GM23248 (cell line): ENCODE measurements at regions not wholly inside any gene's neighbourhood (a gene's known extent, or its start where the extent isn't known, plus 50 kb on each side); places are given as distances from the start of the nearest gene placed in this dataset.

Experiments used
- DNase-seq: peaks from one replicate; pipeline ENCODE4 v3.0.0-alpha.2; 2015
- H2AFZ ChIP-seq: fragments of 200-600 bp; sonication (generic); 2 replicates; pipeline ENCODE4 v1.6.1; 2016; ENCODE audit warnings: antibody characterized with exemption
- H3F3A ChIP-seq: fragments of 200-600 bp; sonication (generic); 2 replicates; pipeline ENCODE4 v1.6.1; 2016; ENCODE audit warnings: mild to moderate bottlenecking, antibody characterized with exemption, mixed run types; ENCODE audit not compliant: insufficient read depth
- H3K27ac ChIP-seq: fragments of 200-600 bp; sonication (generic); 2 replicates; pipeline ENCODE4 v1.5.1; 2016; ENCODE audit warnings: mild to moderate bottlenecking
- H3K27me3 ChIP-seq: fragments of 200-600 bp; sonication (generic); replicated peaks from 2 replicates; pipeline ENCODE4 v1.6.1; 2016; ENCODE audit warnings: mild to moderate bottlenecking; ENCODE audit not compliant: insufficient read depth
- H3K36me3 ChIP-seq: fragments of 200-600 bp; sonication (generic); 2 replicates; pipeline ENCODE4 v1.6.1; 2016; ENCODE audit warnings: low read depth, mild to moderate bottlenecking
- H3K4me1 ChIP-seq: fragments of 200-600 bp; sonication (generic); 2 replicates; pipeline ENCODE4 v1.6.1; 2016; ENCODE audit warnings: mild to moderate bottlenecking; ENCODE audit not compliant: insufficient read depth
- H3K4me2 ChIP-seq: fragments of 200-600 bp; sonication (generic); one replicate; pipeline ENCODE4 v1.6.1; 2016; ENCODE audit warnings: mild to moderate bottlenecking; ENCODE audit not compliant: unreplicated experiment
- H3K4me3 ChIP-seq: fragments of 200-600 bp; sonication (generic); 2 replicates; pipeline ENCODE4 v1.5.1; 2016; ENCODE audit warnings: mild to moderate bottlenecking
- H3K79me2 ChIP-seq: fragments of 200-600 bp; sonication (generic); 2 replicates; pipeline ENCODE4 v1.6.1; 2016; ENCODE audit warnings: mild to moderate bottlenecking; ENCODE audit not compliant: insufficient read depth
- H3K9ac ChIP-seq: fragments of 200-600 bp; sonication (generic); 2 replicates; pipeline ENCODE4 v1.6.1; 2016; ENCODE audit warnings: mild to moderate bottlenecking
- H3K9me2 ChIP-seq: fragments of 200-600 bp; sonication (generic); 2 replicates; pipeline ENCODE4 v1.6.1; 2016; ENCODE audit warnings: mixed run types, mild to moderate bottlenecking, moderate library complexity; ENCODE audit not compliant: insufficient read depth
- H3K9me3 ChIP-seq: fragments of 200-600 bp; sonication (generic); one replicate; pipeline ENCODE4 v1.6.1; 2017; ENCODE audit warnings: low read depth
- H4K20me1 ChIP-seq: fragments of 200-600 bp; sonication (generic); 2 replicates; pipeline ENCODE4 v1.6.0; 2016; ENCODE audit not compliant: insufficient read depth
- EZH2 ChIP-seq: fragments of 200-600 bp; sonication (generic); IDR thresholded peaks from 2 replicates; pipeline ENCODE4 v1.6.1; 2018; ENCODE audit warnings: antibody characterized with exemption, mild to moderate bottlenecking; ENCODE audit not compliant: insufficient read depth, poor library complexity, severe bottlenecking
- EZH2phosphoT487 ChIP-seq: fragments of 200-600 bp; sonication (generic); IDR thresholded peaks from 2 replicates; pipeline ENCODE4 v1.6.1; 2018; ENCODE audit warnings: antibody characterized with exemption, moderate library complexity, mild to moderate bottlenecking, low read depth; ENCODE audit not compliant: insufficient read depth
- WGBS, 2 experiments: methylation state at CpG; one replicate each; pipeline ENCODE4 v1.1.6; 2015 to 2017; ENCODE audit warnings: low lambda C conversion rate in 2 of 2, low coverage in 1 of 2; ENCODE audit errors: missing lambda C conversion rate in 2 of 2; 5-methylcytosine and 5-hydroxymethylcytosine counted together
- in situ Hi-C: fragments of 300-500 bp; cut with MboI; formaldehyde crosslinking; loops from 2 replicates; pipeline ENCODE4 v1.15.0; 2020

DNA sequence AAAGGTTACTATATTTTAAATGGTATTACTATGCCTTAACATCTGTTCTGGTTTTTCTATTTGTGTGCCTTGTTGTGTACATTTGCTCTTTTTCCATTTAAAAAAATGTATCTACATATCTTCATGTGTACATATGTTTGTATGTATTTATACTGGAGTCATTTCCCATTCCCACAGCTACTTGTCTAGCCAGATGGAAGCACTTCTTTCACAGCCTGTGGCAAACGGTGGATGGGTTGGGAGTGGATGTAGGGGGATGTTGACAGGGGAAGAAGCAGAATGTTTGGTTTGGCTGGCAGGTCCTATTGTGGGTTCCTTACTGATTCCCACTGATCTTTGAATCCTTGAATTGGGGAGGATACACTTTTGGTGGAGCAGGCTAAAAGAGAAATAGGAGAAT, 93.6 kb upstream of the CNTNAP4 start:
- H3K79me2 ChIP-seq, result no peaks in the 10 kb centered on the region
- H3F3A ChIP-seq, result no peaks in the 10 kb centered on the region
- in situ Hi-C loops, result no loop called here

GRCh38 chr16:76190057-76190456, 87.1 kb upstream of the CNTNAP4 start:
- H3K79me2 ChIP-seq, result no peaks in the 10 kb centered on the region
- no peaks in the 10 kb centered on the region for H3K36me3 ChIP-seq
- no peak for TF ChIP-seq EZH2
- TF ChIP-seq EZH2phosphoT487, result no peak
- H3K4me1 ChIP-seq, result no peaks in the 10 kb centered on the region
- in situ Hi-C loops, result no loop called here
- no peaks in the 10 kb centered on the region for H3K27me3 ChIP-seq
- DNase-seq, result no peak
- H4K20me1 ChIP-seq, result no peaks in the 10 kb centered on the region
- H3F3A ChIP-seq, result no peaks in the 10 kb centered on the region
- H2AFZ ChIP-seq, result no peak overlapping the region
- WGBS, 2 experiments, result 19 to 21% methylated on average over 2 of the region's 2 CpGs
- H3K4me3 ChIP-seq, result no peak overlapping the region
- H3K9me2 ChIP-seq, result no peaks in the 10 kb centered on the region
- H3K9ac ChIP-seq, result no peak overlapping the region
- H3K9me3 ChIP-seq, result peaks cover 2% of the 10 kb centered on the region
- H3K27ac ChIP-seq, result no peak overlapping the region
- H3K4me2 ChIP-seq, result no peak overlapping the region

More for the DNA sequence above, 93.6 kb upstream of the CNTNAP4 start:
- Histone ChIP-seq H3K9me2 (no peaks in the 10 kb centered on the region), H3K4me1 (no peaks in the 10 kb centered on the region), H3K4me3 (no peak overlapping the region), H3K27me3 (no peaks in the 10 kb centered on the region), H3K4me2 (no peak overlapping the region), H3K27ac (no peak overlapping the region), H4K20me1 (no peaks in the 10 kb centered on the region), H2AFZ (no peak overlapping the region), H3K9me3 (no peaks in the 10 kb centered on the region), H3K9ac (no peak overlapping the region), H3K36me3 (no peaks in the 10 kb centered on the region)
- no peak for DNase-seq
- 0% methylated on average over 1 of the region's 1 CpG for WGBS, 2 experiments
- TF ChIP-seq EZH2phosphoT487 (no peak), EZH2 (no peak)

DNA sequence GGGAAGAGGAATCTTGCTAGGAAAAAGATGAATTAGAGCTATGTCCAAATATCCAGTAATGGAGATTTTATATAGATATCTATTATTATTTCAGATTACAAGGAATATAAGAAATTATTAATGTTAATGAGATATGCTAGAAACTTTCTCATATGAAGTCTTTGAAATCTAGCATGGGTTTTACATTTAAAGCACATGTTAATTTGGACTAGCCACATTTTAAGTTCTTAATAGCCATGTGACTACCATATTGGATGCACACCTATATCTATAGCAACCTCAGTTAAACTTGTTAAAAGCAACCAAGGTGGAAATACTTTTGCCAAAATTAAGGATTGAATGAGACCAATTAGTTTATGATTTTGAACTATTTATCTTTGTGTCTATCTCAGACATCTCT, 86.7 kb upstream of the CNTNAP4 start:
- Histone ChIP-seq H3K4me3 (no peak overlapping the region), H3K9ac (no peak overlapping the region), H3K27ac (no peak overlapping the region), H3K9me3 (peaks cover 2% of the 10 kb centered on the region), H3F3A (no peaks in the 10 kb centered on the region), H3K27me3 (no peaks in the 10 kb centered on the region), H3K9me2 (no peaks in the 10 kb centered on the region), H4K20me1 (no peaks in the 10 kb centered on the region), H3K4me1 (no peaks in the 10 kb centered on the region), H2AFZ (no peak overlapping the region), H3K36me3 (no peaks in the 10 kb centered on the region), H3K79me2 (no peaks in the 10 kb centered on the region), H3K4me2 (no peak overlapping the region)
- no peak for TF ChIP-seq EZH2phosphoT487
- no peak for TF ChIP-seq EZH2
- no peak for DNase-seq
- in situ Hi-C loops, result no loop called here

GRCh38 chr16:76193906-76194615, 83.1 kb upstream of the CNTNAP4 start:
- DNase-seq, result no peak
- no peaks in the 10 kb centered on the region for H3K36me3 ChIP-seq
- no peaks in the 10 kb centered on the region for H3F3A ChIP-seq
- H3K27ac ChIP-seq, result no peak overlapping the region
- no peaks in the 10 kb centered on the region for H3K4me1 ChIP-seq
- H3K79me2 ChIP-seq, result no peaks in the 10 kb centered on the region
- no peak overlapping the region for H3K4me3 ChIP-seq
- no peaks in the 10 kb centered on the region for H3K9me2 ChIP-seq
- no peaks in the 10 kb centered on the region for H3K27me3 ChIP-seq
- H3K9me3 ChIP-seq, result peaks cover 2% of the 10 kb centered on the region
- no peak overlapping the region for H2AFZ ChIP-seq
- 8% methylated on average over 8 of the region's 8 CpGs for WGBS, 2 experiments
- in situ Hi-C loops, result no loop called here
- no peak overlapping the region for H3K4me2 ChIP-seq
- TF ChIP-seq EZH2 (no peak), EZH2phosphoT487 (no peak)
- H3K9ac ChIP-seq, result no peak overlapping the region
- no peaks in the 10 kb centered on the region for H4K20me1 ChIP-seq

DNA sequence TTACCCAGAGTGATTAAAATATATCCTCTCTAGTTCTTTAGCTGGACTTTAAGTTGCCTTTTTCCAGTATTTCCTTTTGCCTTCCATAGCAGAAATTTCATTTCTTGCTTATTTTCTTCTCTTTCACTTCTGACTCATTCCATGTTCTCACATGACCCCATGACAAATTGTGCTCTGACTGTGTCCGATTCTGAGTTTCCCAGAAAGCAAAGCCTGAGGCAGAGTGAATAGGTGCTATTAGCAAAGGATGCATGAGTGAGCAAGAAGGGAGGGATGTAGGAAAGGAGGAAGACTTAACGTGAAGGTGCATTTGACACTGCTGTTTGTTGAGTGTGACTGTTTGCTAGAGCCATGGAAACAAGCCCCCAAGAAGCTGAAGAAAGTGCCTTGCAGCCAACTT, 82.6 kb upstream of the CNTNAP4 start:
- peak; percentile 0 for DNase-seq
- H3K4me1 ChIP-seq, result no peaks in the 10 kb centered on the region

More for the DNA sequence above, 82.6 kb upstream of the CNTNAP4 start:
- H3K4me2 ChIP-seq, result no peak overlapping the region
- in situ Hi-C loops, result no loop called here
- 0 to 3% methylated on average over 2 of the region's 2 CpGs for WGBS, 2 experiments
- H3K4me3 ChIP-seq, result no peak overlapping the region
- no peak overlapping the region for H2AFZ ChIP-seq
- no peak overlapping the region for H3K27ac ChIP-seq
- no peak overlapping the region for H3K9ac ChIP-seq
- no peaks in the 10 kb centered on the region for H3K9me2 ChIP-seq
- no peaks in the 10 kb centered on the region for H3K36me3 ChIP-seq
- H3K27me3 ChIP-seq, result no peaks in the 10 kb centered on the region
- H3F3A ChIP-seq, result no peaks in the 10 kb centered on the region
- TF ChIP-seq EZH2phosphoT487, result no peak
- TF ChIP-seq EZH2, result no peak
- H4K20me1 ChIP-seq, result no peaks in the 10 kb centered on the region
- no peaks in the 10 kb centered on the region for H3K79me2 ChIP-seq
- H3K9me3 ChIP-seq, result peaks cover under 1% of the 10 kb centered on the region
